A549 (cell line): ENCODE measurements at regions not wholly inside any gene's neighbourhood (a gene's known extent, or its start where the extent isn't known, plus 50 kb on each side); places are given as distances from the start of the nearest gene placed in this dataset.

ENCODE experiments used
- CBX2 ChIP-seq: fragments of 200-600 bp; sonication (generic); IDR thresholded peaks from 2 replicates; pipeline ENCODE4 v1.6.1; 2016; ENCODE audit warnings: low read depth, mild to moderate bottlenecking, borderline replicate concordance
- CBX8 ChIP-seq: fragments of 200-600 bp; sonication (generic); IDR thresholded peaks from 2 replicates; pipeline ENCODE4 v1.6.1; 2016
- CEBPB ChIP-seq, 2 experiments: fragments of >200 bp in 1 of 2; sonication (Bioruptor Twin) in 1 of 2; formaldehyde crosslinking in 1 of 2; IDR thresholded peaks; 2 replicates each; pipeline ENCODE4 v1.6.1; 2012 to 2016
- CHD2 ChIP-seq: fragments of 150-350 bp; IDR thresholded peaks from 2 replicates; pipeline ENCODE4 v1.6.1; 2014; ENCODE audit warnings: low read length; ENCODE audit not compliant: partially characterized antibody
- CHD4 ChIP-seq: fragments of 200-600 bp; sonication (generic); IDR thresholded peaks from 2 replicates; pipeline ENCODE4 v1.6.1; 2016; ENCODE audit warnings: antibody characterized with exemption, mild to moderate bottlenecking, borderline replicate concordance
- EHF ChIP-seq: fragments of 250-450 bp; sonication (Bioruptor Pico); IDR thresholded peaks from 2 replicates; pipeline ENCODE4 v1.5.0; 2020; ENCODE audit warnings: mild to moderate bottlenecking
- EHMT2 ChIP-seq: fragments of 200-600 bp; sonication (generic); IDR thresholded peaks from 2 replicates; pipeline ENCODE4 v1.6.1; 2016; ENCODE audit warnings: antibody characterized with exemption, low read depth, mild to moderate bottlenecking, moderate library complexity
- EP300 ChIP-seq, 2 experiments: fragments of >200 bp; sonication (Bioruptor Twin); formaldehyde crosslinking; IDR thresholded peaks; 2 replicates in 1 of 2; 3 replicates in 1 of 2; pipeline ENCODE4 v1.6.1; 2016 to 2017
- ESRRA ChIP-seq: fragments of 150-350 bp; IDR thresholded peaks from 2 replicates; pipeline ENCODE4 v1.6.1; 2014; ENCODE audit warnings: mild to moderate bottlenecking, low read length, borderline replicate concordance
- FOSB ChIP-seq: fragments of 250-450 bp; sonication (Bioruptor Pico); IDR thresholded peaks from 2 replicates; pipeline ENCODE4 v1.5.0; 2020; ENCODE audit warnings: mild to moderate bottlenecking, moderate library complexity
- FOSL2 ChIP-seq, 2 experiments: fragments of 450-650 bp in 1 of 2; fragments of >200 bp in 1 of 2; sonication (Bioruptor Twin) in 1 of 2; formaldehyde crosslinking; IDR thresholded peaks; 2 replicates each; pipeline versions ENCODE4 v1.5.0 to v1.6.1; 2016 to 2020; ENCODE audit warnings: mild to moderate bottlenecking in 1 of 2, moderate library complexity in 1 of 2
- FOXS1 ChIP-seq: fragments of 250-450 bp; sonication (Bioruptor Pico); IDR thresholded peaks from 2 replicates; pipeline ENCODE4 v1.5.0; 2020; ENCODE audit warnings: mild to moderate bottlenecking, moderate library complexity
- GATA3 ChIP-seq: IDR thresholded peaks from 2 replicates; pipeline ENCODE4 v1.6.1; 2012; ENCODE audit warnings: borderline replicate concordance
- HDAC2 ChIP-seq: fragments of 200-600 bp; sonication (generic); IDR thresholded peaks from 2 replicates; pipeline ENCODE4 v1.6.1; 2016
- HEYL ChIP-seq: fragments of 250-450 bp; sonication (Bioruptor Pico); IDR thresholded peaks from 2 replicates; pipeline ENCODE4 v1.8.0; 2021; ENCODE audit warnings: mild to moderate bottlenecking, moderate library complexity
- HOXA7 ChIP-seq: fragments of 250-450 bp; sonication (Bioruptor Pico); IDR thresholded peaks from 2 replicates; pipeline ENCODE4 v1.5.0; 2020; ENCODE audit warnings: mild to moderate bottlenecking, moderate library complexity
- JUN ChIP-seq, 2 experiments: fragments of >200 bp; sonication (Bioruptor Twin); formaldehyde crosslinking; IDR thresholded peaks; 2 replicates in 1 of 2; 3 replicates in 1 of 2; pipeline ENCODE4 v1.6.1; 2016 to 2017
- JUNB ChIP-seq: fragments of >200 bp; sonication (Bioruptor Twin); formaldehyde crosslinking; IDR thresholded peaks from 2 replicates; pipeline ENCODE4 v1.6.1; 2016
- MAFK ChIP-seq: fragments of 450-650 bp; IDR thresholded peaks from 2 replicates; pipeline ENCODE4 v1.6.1; 2014; ENCODE audit not compliant: partially characterized antibody
- NFE2L2 ChIP-seq: fragments of 150-350 bp; conservative IDR thresholded peaks from 2 replicates; pipeline ENCODE4 v1.6.1; 2014; ENCODE audit warnings: low read length
- NPAS2 ChIP-seq: fragments of 250-450 bp; sonication (Bioruptor Pico); IDR thresholded peaks from 2 replicates; pipeline ENCODE4 v1.8.0; 2022; ENCODE audit warnings: mild to moderate bottlenecking, moderate library complexity, borderline replicate concordance
- NR3C1 ChIP-seq: fragments of >200 bp; sonication (Bioruptor Twin); formaldehyde crosslinking; IDR thresholded peaks from 3 replicates; pipeline ENCODE4 v1.6.1; 2017
- PHF8 ChIP-seq: fragments of 200-600 bp; sonication (generic); IDR thresholded peaks from 2 replicates; pipeline ENCODE4 v1.6.1; 2016; ENCODE audit warnings: low read depth, mild to moderate bottlenecking, antibody characterized with exemption, moderate library complexity, borderline replicate concordance
- POLR2A ChIP-seq: IDR thresholded peaks from 2 replicates; pipeline ENCODE4 v1.6.1; 2012; ENCODE audit warnings: mild to moderate bottlenecking, low read length
- POLR2AphosphoS2 ChIP-seq: conservative IDR thresholded peaks from 2 replicates; pipeline ENCODE4 v1.6.1; 2012; ENCODE audit warnings: low read length, improper control_type of control experiment, inconsistent platforms
- RARB ChIP-seq: fragments of 250-450 bp; sonication (Bioruptor Pico); IDR thresholded peaks from 2 replicates; pipeline ENCODE4 v1.8.0; 2021; ENCODE audit warnings: mild to moderate bottlenecking, moderate library complexity
- RCOR1 ChIP-seq: fragments of 150-350 bp; IDR thresholded peaks from 2 replicates; pipeline ENCODE4 v1.6.1; 2014; ENCODE audit warnings: antibody characterized with exemption, low read length, low read depth
- RNF2 ChIP-seq: fragments of 200-600 bp; sonication (generic); IDR thresholded peaks from 2 replicates; pipeline ENCODE4 v1.6.1; 2016; ENCODE audit warnings: low read depth, mild to moderate bottlenecking, antibody characterized with exemption, moderate library complexity, borderline replicate concordance
- SREBF2 ChIP-seq: fragments of 450-650 bp; IDR thresholded peaks from 2 replicates; pipeline ENCODE4 v1.6.1; 2014; ENCODE audit warnings: mild to moderate bottlenecking, moderate library complexity
- TFCP2L1 ChIP-seq: fragments of 250-450 bp; sonication (Bioruptor Pico); IDR thresholded peaks from 2 replicates; pipeline ENCODE4 v1.5.0; 2021; ENCODE audit warnings: mild to moderate bottlenecking
- TP53 ChIP-seq: fragments of 250-450 bp; sonication (Bioruptor Pico); IDR thresholded peaks from 2 replicates; pipeline ENCODE4 v1.5.0; 2021; ENCODE audit warnings: mild to moderate bottlenecking, moderate library complexity
- ZC3H11A ChIP-seq: fragments of 450-650 bp; IDR thresholded peaks from 2 replicates; pipeline ENCODE4 v1.6.1; 2014; ENCODE audit warnings: antibody characterized with exemption, mild to moderate bottlenecking
- ZFP36 ChIP-seq: fragments of 450-650 bp; IDR thresholded peaks from 2 replicates; pipeline ENCODE4 v1.6.1; 2014; ENCODE audit warnings: borderline replicate concordance; ENCODE audit not compliant: partially characterized antibody
- ZNF302 ChIP-seq: fragments of 250-450 bp; sonication (Bioruptor Pico); IDR thresholded peaks from 2 replicates; pipeline ENCODE4 v1.9.0; 2021; ENCODE audit warnings: inconsistent platforms, mild to moderate bottlenecking, moderate library complexity
- ZSCAN20 ChIP-seq: fragments of 250-450 bp; sonication (Bioruptor Pico); IDR thresholded peaks from 2 replicates; pipeline ENCODE4 v1.8.0; 2022; ENCODE audit warnings: mild to moderate bottlenecking, moderate library complexity
- TF ChIP-seq, protein P1 (sequence below): fragments of 250-450 bp; sonication (Bioruptor Pico); IDR thresholded peaks from 2 replicates; pipeline ENCODE4 v1.5.0; 2021; ENCODE audit warnings: mild to moderate bottlenecking, moderate library complexity, borderline replicate concordance
- TF ChIP-seq, protein P2 (sequence below): fragments of >200 bp; sonication (Bioruptor Twin); formaldehyde crosslinking; IDR thresholded peaks from 2 replicates; pipeline ENCODE4 v1.6.1; 2016
- TF ChIP-seq, protein P3 (sequence below): fragments of >200 bp; sonication (Bioruptor Twin); formaldehyde crosslinking; IDR thresholded peaks from 3 replicates; pipeline ENCODE4 v1.5.1; 2016
- TF ChIP-seq, protein P4 (sequence below): fragments of 450-650 bp; IDR thresholded peaks from 2 replicates; pipeline ENCODE4 v1.6.1; 2014; ENCODE audit warnings: antibody characterized with exemption
- TF ChIP-seq, protein P5 (sequence below): IDR thresholded peaks from 2 replicates; pipeline ENCODE4 v1.6.1; 2012
- TF ChIP-seq, protein P6 (sequence below): fragments of 250-450 bp; sonication (Bioruptor Pico); IDR thresholded peaks from 2 replicates; pipeline ENCODE4 v1.5.0; 2020; ENCODE audit warnings: low read depth, mild to moderate bottlenecking, moderate library complexity

DNA sequence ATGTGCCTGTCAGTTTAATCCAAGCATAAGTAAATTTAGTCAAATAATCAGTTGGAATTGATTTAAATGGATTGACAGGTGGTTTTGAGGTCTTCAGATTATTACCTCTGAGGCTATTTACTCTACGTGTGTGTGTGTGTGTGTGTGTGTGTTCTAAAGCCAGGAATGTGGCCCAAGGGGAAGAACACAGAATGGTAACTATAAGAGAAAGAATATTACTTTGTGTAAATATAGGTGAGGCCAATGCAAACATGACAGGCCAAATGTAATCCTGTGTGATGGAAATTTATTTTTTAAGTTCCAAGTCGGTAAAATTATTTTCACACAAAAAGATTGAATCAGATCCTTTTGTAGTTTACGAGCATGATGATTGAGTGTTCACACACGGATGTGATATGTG lies 390.0 kb downstream of the PLK2 start (continued):
- TF ChIP-seq JUNB (peak; percentile 68), EHMT2 (no peak), TP53 (no peak), POLR2AphosphoS2 (no peak), CHD4 (no peak), NPAS2 (CRISPR knock-in tag) (0 out of 2 replicates have a peak, but pooled peaks have one; percentile 30), ESRRA (no peak), RARB (no peak), ZC3H11A (no peak), HEYL (CRISPR knock-in tag) (no peak), ZNF302 (no peak), HOXA7 (CRISPR knock-in tag) (no peak), MAFK (no peak), PHF8 (no peak), GATA3 (peak; percentile 87), TFCP2L1 (CRISPR knock-in tag) (no peak), JUN (IDR thresholded peaks at IDR 0.05) (peak; percentile 50 to 73; a peak in 2 of 5 replicates), NFE2L2 (no peak), FOSB (no peak; the same call in 1 of the 2 replicates), CBX8 (no peak), RCOR1 (no peak), CBX2 (no peak), EP300 (IDR thresholded peaks at IDR 0.05) (peak; percentile 67 to 78; a peak in 3 of 5 replicates), EHF (CRISPR knock-in tag) (no peak), FOSL2 (IDR thresholded peaks at IDR 0.05) (no peak), FOSL2 (CRISPR knock-in tag; IDR thresholded peaks at IDR 0.05) (peak; percentile 30; the same call in 1 of the 2 replicates), FOXS1 (CRISPR knock-in tag) (no peak), CEBPB (IDR thresholded peaks at IDR 0.05) (peak; percentile 26 to 29; a peak in 1 of 4 replicates), SREBF2 (no peak), NR3C1 (no peak), POLR2A (no peak), ZFP36 (no peak), HDAC2 (no peak), RNF2 (no peak), ZSCAN20 (CRISPR knock-in tag) (0 out of 2 replicates have a peak, but pooled peaks have one; percentile 51), CHD2 (no peak)
- TF ChIP-seq, protein P1, sequence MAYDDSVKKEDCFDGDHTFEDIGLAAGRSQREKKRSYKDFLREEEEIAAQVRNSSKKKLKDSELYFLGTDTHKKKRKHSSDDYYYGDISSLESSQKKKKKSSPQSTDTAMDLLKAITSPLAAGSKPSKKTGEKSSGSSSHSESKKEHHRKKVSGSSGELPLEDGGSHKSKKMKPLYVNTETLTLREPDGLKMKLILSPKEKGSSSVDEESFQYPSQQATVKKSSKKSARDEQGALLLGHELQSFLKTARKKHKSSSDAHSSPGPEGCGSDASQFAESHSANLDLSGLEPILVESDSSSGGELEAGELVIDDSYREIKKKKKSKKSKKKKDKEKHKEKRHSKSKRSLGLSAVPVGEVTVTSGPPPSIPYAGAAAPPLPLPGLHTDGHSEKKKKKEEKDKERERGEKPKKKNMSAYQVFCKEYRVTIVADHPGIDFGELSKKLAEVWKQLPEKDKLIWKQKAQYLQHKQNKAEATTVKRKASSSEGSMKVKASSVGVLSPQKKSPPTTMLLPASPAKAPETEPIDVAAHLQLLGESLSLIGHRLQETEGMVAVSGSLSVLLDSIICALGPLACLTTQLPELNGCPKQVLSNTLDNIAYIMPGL (CRISPR knock-in tag) = no peak
- TF ChIP-seq, protein P2, sequence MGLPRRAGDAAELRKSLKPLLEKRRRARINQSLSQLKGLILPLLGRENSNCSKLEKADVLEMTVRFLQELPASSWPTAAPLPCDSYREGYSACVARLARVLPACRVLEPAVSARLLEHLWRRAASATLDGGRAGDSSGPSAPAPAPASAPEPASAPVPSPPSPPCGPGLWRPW = no peak
- TF ChIP-seq, protein P3, sequence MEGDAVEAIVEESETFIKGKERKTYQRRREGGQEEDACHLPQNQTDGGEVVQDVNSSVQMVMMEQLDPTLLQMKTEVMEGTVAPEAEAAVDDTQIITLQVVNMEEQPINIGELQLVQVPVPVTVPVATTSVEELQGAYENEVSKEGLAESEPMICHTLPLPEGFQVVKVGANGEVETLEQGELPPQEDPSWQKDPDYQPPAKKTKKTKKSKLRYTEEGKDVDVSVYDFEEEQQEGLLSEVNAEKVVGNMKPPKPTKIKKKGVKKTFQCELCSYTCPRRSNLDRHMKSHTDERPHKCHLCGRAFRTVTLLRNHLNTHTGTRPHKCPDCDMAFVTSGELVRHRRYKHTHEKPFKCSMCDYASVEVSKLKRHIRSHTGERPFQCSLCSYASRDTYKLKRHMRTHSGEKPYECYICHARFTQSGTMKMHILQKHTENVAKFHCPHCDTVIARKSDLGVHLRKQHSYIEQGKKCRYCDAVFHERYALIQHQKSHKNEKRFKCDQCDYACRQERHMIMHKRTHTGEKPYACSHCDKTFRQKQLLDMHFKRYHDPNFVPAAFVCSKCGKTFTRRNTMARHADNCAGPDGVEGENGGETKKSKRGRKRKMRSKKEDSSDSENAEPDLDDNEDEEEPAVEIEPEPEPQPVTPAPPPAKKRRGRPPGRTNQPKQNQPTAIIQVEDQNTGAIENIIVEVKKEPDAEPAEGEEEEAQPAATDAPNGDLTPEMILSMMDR = no peak
- TF ChIP-seq, protein P4, sequence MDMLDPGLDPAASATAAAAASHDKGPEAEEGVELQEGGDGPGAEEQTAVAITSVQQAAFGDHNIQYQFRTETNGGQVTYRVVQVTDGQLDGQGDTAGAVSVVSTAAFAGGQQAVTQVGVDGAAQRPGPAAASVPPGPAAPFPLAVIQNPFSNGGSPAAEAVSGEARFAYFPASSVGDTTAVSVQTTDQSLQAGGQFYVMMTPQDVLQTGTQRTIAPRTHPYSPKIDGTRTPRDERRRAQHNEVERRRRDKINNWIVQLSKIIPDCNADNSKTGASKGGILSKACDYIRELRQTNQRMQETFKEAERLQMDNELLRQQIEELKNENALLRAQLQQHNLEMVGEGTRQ = no peak
- TF ChIP-seq, protein P5, sequence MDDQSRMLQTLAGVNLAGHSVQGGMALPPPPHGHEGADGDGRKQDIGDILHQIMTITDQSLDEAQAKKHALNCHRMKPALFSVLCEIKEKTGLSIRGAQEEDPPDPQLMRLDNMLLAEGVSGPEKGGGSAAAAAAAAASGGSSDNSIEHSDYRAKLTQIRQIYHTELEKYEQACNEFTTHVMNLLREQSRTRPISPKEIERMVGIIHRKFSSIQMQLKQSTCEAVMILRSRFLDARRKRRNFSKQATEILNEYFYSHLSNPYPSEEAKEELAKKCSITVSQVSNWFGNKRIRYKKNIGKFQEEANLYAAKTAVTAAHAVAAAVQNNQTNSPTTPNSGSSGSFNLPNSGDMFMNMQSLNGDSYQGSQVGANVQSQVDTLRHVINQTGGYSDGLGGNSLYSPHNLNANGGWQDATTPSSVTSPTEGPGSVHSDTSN = no peak
- TF ChIP-seq, protein P6, sequence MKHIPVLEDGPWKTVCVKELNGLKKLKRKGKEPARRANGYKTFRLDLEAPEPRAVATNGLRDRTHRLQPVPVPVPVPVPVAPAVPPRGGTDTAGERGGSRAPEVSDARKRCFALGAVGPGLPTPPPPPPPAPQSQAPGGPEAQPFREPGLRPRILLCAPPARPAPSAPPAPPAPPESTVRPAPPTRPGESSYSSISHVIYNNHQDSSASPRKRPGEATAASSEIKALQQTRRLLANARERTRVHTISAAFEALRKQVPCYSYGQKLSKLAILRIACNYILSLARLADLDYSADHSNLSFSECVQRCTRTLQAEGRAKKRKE (CRISPR knock-in tag) = no peak
